ENCODE measurements at regions not wholly inside any gene's neighbourhood (a gene's known extent, or its start where the extent isn't known, plus 50 kb on each side); places are given as distances from the start of the nearest gene placed in this dataset.

GRCh38 chr18:25827961-25828561, 262.4 kb downstream of the SS18 start:
- DNase-seq (ENCODE audit: low read depth) = no peak
- TF ChIP-seq CTCF (IDR thresholded peaks at IDR 0.05; ENCODE audit: low read depth, low read length, missing control alignments) = no peak
- no peak overlapping the region for H3K4me3 ChIP-seq (ENCODE audit: low read depth, low read length)

GRCh38 chr18:25827228-25827627, 263.2 kb downstream of the SS18 start:
- no peak for TF ChIP-seq CTCF (IDR thresholded peaks at IDR 0.05; ENCODE audit: low read depth, low read length, missing control alignments)
- no peak for DNase-seq (ENCODE audit: low read depth)
- no peak overlapping the region for H3K4me3 ChIP-seq (ENCODE audit: low read depth, low read length)

GRCh38 chr18:25826823-25827222, 263.6 kb downstream of the SS18 start:
- no peak for TF ChIP-seq CTCF (IDR thresholded peaks at IDR 0.05; ENCODE audit: low read depth, low read length, missing control alignments)
- DNase-seq (ENCODE audit: low read depth) = no peak
- no peak overlapping the region for H3K4me3 ChIP-seq (ENCODE audit: low read depth, low read length)

- no peak for TF ChIP-seq CTCF (IDR thresholded peaks at IDR 0.05; ENCODE audit: low read depth, low read length, missing control alignments)
- no peak for DNase-seq (ENCODE audit: low read depth)
- H3K4me3 ChIP-seq (ENCODE audit: low read depth, low read length) = no peak overlapping the region
Observed at GRCh38 chr18:25825979-25826776, 264.2 kb downstream of the SS18 start.

- no peak for TF ChIP-seq CTCF (IDR thresholded peaks at IDR 0.05; ENCODE audit: low read depth, low read length, missing control alignments)
Observed at GRCh38 chr18:25825056-25825455, 265.4 kb downstream of the SS18 start.

GRCh38 chr18:25819746-25820363, 270.6 kb downstream of the SS18 start:
- H3K4me3 ChIP-seq (ENCODE audit: low read depth, low read length) = no peak overlapping the region
- TF ChIP-seq CTCF (IDR thresholded peaks at IDR 0.05; ENCODE audit: low read depth, low read length, missing control alignments) = no peak
- no peak for DNase-seq (ENCODE audit: low read depth)

More at GRCh38 chr18:25825056-25825455, 265.4 kb downstream of the SS18 start:
- no peak overlapping the region for H3K4me3 ChIP-seq (ENCODE audit: low read depth, low read length)
- DNase-seq (ENCODE audit: low read depth) = no peak

All from GM12864 (cell line).